GM19043 (cell line): ENCODE measurements at regions not wholly inside any gene's neighbourhood (a gene's known extent, or its start where the extent isn't known, plus 50 kb on each side); places are given as distances from the start of the nearest gene placed in this dataset.
"Not testable (repeated sequence)": the region's sequence is repeated elsewhere in the genome, so short reads cannot be mapped to it uniquely, and the experiment has no call there.

Source experiments
- ATAC-seq: cut with Tn5 transposase; IDR thresholded peaks from one replicate; pipeline ENCODE4 v1.9.1; 2021; ENCODE audit warnings: low read depth; ENCODE audit not compliant: unreplicated experiment

- no peak for ATAC-seq
Measured at GRCh38 chr9:117649126-117649525, 55.1 kb upstream of the TLR4 start.

DNA sequence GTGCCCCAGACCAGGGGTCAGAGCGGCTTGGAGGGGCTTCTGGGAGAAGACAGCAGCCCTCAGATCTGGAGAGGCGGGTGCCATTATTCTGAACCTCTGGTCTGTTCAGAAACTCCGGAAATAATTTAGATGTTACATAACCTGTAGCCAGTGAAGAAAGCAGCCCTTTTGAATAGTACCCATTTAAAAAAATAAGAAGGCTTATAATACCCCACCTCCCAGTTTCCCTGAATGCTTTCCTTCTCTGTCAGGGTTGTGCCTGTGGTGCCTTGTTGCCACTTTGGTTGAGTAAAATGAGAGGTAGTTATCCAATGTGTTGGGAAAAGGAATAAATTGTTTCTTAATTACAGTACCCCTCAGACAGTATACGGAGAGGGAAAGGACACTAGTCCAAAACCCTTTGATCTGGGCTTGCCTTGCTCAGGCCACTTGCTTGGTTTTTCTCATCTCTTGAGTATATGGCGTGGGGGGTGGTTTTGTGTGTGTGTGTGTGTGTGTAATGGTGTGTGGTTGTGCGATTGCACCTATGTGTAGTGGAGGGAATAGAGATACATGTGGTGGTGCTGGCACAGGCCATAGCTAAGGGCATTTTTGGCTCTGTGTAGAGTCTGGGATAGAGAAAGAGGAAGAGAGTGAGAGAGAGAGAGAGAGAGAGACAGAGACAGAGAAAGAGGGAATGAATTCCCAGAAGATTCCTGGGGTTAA, 59.1 kb upstream of the TLR4 start:
- no peak for ATAC-seq

- ATAC-seq, result peak; percentile 65
Measured at GRCh38 chr9:117644133-117644931, 59.9 kb upstream of the TLR4 start.

DNA sequence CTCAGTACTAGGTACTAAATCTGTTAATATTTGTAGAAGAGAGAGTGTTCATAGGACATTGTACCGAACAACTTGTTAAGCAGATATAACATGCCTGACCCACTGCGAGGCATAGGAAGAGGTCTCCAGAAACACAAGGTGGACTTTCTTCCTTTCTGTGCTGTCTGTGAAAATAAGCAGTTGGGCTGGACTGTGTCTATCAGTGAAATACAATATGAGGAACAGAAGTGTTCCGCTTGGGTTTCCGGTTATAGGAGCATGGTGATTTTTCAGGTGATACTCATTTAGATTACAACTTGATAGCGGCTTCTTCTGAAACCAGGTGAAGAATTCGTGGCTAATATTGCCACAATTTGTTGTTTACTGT, 60.9 kb upstream of the TLR4 start:
- no peak for ATAC-seq

DNA sequence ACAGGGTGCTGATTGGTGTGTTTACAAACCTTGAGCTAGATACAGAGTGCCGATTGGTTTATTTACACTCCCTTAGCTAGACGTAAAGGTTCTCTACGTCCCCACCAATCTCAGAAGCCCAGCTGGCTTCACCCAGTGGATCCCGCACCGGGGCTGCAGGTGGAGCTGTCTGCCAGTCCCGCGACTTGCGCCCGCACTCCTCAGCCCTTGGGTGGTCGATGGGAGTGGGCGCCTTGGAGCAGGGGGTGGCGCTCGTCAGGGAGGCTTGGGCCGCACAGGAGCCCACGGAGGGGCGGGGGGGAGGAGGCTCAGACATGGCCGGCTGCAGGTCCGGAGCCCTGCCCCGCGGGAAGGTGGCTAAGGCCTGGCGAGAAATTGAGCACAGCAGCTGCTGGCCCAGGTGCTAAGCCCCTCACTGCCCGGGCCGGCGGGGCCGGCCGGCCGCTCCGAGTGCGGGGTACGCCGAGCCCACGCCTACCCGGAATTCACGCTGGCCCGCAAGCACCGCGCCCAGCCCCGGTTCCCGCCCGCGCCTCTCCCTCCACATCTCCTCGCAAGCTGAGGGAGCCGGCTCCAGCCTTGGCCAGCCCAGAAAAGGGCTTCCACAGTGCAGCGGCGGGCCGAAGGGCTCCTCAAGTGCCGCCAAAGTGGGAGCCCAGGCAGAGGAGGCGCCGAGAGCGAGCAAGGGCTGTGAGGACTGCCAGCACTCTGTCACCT, 61.5 kb upstream of the TLR4 start:
- not testable (repeated sequence) for ATAC-seq

DNA sequence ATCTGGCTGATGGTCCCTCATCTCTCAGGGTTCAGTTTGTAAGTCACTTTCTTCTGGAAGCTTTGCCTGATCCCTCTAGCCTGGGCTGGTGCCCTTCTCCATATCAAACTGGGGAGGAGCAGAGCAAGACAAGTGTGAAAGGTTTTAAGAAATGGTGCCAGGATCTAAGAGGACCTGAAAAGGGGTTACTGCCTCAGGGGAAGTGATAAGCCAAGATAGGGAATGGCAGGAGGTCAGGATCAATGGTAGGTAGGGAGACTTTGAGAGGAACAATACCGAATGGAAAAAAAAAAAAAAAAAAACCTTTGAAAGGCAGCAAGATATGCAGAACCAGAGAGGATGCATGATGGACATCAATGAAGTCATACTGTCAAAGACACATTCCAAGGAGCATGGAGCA, 67.5 kb upstream of the TLR4 start:
- ATAC-seq, result no peak

DNA sequence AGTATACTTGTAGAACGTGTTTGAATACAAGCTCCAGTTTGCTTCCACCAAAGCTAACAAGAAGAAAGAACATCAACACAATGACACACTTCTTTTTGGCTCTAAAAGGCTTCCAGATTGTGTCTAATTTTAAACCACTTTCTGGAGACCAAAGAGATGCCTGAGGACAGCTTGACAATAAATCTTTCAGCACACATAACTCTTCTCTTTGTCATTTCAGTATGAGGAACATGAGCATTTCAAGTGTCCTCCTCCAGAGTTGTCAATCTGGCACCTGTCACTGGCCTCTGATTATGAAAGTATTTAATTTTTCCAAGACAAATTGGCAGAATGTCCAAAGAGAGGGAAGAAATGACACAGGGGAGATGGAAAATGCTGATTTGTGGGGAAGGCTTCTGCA, 79.0 kb upstream of the TLR4 start:
- no peak for ATAC-seq

DNA sequence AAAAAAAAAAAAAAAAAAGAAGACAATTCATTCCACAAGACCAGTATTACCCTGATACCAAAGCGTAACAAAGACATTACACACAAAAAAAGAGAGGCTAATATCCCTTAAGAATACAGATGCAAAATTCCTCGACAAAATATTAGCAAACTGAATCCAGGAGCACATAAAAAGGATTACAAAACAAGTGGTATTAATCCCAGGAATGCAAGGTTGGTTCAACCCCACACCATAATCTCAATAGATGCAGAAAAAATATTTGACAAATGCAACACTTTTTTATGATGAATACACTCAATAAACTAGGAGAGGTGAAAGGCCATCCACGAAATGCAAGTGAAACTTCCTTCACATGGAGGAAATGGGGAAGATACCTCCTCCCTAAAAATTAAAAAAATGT, 80.1 kb upstream of the TLR4 start:
- no peak for ATAC-seq

DNA sequence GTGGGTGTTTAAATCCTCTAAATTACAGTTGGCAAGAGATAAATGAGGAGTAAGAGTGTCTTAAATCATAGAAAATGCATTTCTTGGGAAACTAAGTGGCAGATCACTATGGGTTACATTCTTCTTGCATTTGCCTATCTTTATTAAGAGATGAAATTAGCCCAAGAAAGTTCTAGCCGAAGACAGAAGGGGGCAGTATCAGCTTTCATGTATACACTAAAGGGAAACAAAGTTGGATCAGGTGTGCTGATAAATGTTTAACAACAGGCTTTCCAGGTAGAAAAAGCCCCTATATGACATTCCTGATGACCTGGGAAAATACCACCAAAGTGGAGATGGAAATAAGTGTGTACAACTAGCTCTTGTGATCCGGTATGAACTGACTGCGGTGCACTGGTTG, 81.9 kb upstream of the TLR4 start:
- no peak for ATAC-seq

DNA sequence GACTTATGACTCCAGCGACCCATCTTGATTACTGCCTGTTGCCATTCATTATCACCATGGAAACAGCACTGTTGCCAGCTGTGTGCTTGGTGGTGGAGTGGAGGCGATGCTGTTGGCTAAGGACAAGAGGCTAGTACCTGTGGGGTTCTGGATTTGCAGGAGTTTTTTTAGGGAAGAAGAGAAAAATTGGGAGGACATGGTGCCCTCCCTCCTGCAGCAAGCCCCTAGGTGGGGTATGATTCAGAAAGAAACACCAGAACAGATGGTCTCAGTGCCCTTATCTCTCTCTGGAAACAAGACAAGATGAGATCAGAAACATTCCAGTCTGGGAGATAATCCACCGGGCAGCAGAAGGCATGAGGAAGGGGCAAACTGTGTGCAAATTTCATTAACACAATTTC, 87.8 kb upstream of the TLR4 start:
- no peak for ATAC-seq

DNA sequence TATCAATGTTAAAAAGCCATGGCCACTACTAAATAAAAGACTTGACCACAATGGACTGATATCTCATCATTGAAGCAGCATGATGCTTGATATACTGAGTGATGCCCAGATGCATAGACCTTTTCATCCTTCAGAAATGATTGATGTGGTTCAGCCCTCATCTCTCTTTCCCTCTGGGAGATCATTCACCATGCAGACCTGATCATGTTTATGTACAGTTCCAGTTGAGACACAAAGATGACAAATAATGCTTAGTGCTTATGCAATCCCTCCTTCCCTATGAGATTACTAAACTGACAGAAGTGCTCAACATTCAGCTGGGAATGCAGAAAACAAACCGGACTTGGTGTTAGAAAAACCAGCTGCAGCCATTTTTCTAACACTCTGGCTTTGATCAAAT, 91.9 kb upstream of the TLR4 start:
- ATAC-seq, result no peak

DNA sequence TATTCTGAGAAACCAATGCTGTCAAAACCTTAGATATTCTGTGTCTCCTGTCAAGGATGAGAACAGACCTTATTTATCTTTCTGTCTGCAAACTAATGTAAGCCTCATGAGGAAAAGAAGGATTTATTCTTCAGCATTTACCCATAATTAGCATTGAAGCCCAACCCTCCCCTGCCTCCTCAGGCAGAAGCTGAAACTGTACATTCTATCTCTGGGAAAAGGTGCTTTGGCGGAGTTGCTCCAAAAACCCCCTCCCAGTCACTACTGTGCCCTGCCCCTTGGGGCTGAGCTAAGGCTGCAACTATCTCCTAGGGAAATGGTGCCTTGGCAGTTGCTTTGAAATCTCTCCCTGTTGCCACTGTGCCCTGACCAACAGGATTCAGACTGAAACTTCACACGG, 106.2 kb upstream of the TLR4 start:
- ATAC-seq, result no peak

DNA sequence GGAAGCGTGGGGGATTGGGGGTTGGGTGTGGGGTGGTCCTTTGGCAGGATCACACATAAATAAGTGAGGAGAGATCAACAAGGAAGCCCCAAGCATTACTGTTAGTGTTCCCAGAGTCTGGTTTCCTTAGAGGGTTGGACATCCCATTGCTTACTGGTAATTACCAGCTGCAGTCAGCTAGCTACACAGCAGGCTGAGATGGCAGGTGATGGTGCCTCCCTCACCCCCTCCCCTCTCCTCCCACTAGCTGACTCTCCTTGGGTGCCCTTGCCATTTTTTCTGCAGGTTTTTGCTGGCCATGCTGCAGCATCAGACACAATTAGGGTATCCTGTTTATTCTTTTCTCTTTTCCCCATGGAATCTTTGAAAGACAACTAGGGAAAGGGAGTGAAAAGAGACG, 107.5 kb upstream of the TLR4 start:
- no peak for ATAC-seq

DNA sequence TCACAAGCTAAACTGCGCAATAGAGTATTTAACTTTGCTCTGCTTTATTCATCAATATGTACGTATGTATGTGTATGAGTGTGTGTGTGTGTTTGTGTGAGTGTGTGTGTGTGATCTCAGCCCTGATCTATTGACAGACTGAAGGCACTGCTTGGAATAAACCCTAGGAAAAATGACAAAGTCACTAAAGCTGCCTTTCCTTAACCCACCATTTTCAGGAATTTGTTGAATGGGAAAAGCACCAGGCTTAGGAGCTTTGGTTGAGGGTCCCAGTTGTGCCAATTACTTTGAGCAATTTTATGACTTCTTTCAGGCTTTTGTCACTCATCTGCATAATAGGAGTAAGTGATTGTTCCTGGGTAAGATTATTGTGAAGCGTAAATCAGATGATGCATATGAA, 108.6 kb upstream of the TLR4 start:
- no peak for ATAC-seq

DNA sequence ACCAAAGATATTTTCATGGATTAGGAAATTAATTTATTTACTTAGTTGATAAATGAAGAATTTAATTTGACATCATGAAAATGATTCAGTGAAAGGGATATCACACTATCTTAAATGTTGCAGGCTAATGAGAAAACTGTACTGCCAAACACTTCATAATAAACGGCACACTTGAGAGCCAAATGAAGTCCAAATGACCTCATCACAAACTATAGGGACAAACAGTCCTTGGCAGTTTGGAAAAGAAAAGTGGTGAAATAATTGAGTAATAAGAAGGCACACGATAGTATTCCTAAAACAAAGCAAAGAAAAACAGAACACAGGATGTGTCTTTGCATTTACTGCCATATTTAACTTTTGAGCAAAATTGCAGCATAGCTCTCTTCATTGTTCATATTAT, 116.9 kb upstream of the TLR4 start:
- ATAC-seq, result no peak

- no peak for ATAC-seq
Measured at GRCh38 chr9:117574099-117574498, 130.1 kb upstream of the TLR4 start.

DNA sequence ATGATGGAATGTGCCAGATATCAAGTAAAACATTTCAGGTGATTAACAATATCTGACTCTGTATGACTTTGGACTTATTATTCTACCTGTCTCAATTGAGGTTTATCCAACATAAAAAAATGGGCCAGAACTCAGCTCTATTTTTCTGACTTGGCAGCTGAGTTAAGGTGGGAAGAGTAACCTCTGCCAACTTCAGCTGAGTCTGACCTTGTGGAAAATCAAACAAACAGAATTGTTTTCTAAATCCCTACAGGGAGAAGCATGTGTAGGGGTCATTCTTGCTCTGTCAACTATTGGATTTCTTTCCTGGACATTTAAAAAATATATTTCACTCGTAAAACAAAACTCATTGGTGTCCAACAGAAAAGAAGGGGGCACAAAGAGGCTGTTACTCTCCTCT, 139.4 kb upstream of the TLR4 start:
- ATAC-seq, result no peak

GRCh38 chr9:117561761-117562160, 142.4 kb upstream of the TLR4 start:
- ATAC-seq, result no peak

- ATAC-seq, result peak; percentile 82
Measured at GRCh38 chr9:117555964-117556629, 141.2 kb upstream of the ASTN2 start.

GRCh38 chr9:117552811-117553210, 138.0 kb upstream of the ASTN2 start:
- ATAC-seq, result no peak

DNA sequence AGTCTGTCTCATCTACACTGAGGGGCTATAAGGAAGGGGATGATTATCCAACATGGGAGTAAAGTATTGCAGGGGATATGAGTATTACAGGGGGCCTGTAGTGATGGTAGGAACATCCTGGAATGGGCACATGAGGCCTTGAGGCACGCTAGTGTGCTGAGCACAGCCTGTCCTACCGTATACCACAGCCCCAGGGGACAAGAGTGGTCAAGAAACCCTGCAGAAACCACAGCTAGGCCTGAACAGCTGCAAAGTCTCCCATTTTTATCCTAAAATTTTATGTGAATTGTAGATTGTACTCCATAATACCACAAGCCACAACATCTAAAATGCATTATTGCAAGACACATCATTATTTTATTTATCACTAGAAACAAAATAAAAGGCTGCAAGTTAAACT, 136.3 kb upstream of the ASTN2 start:
- no peak for ATAC-seq
